ENCODE measurements at regions not wholly inside any gene's neighbourhood (a gene's known extent, or its start where the extent isn't known, plus 50 kb on each side); places are given as distances from the start of the nearest gene placed in this dataset.
A peak's percentile ranks its signal among the peaks of the same experiment; 100 is the strongest.

GRCh38 chr20:4371623-4372251 is 122.7 kb upstream of the ADRA1D start:
- H3K4me3 ChIP-seq (ENCODE audit: low read depth, low read length), result no peak overlapping the region
- TF ChIP-seq CTCF (IDR thresholded peaks at IDR 0.05; ENCODE audit: insufficient read depth, low read length), result no peak
- DNase-seq (ENCODE audit: low read depth), result no peak

GRCh38 chr20:4370851-4371250 is 121.8 kb upstream of the ADRA1D start:
- H3K4me3 ChIP-seq (ENCODE audit: low read depth, low read length), result no peak overlapping the region
- DNase-seq (ENCODE audit: low read depth), result no peak
- no peak for TF ChIP-seq CTCF (IDR thresholded peaks at IDR 0.05; ENCODE audit: insufficient read depth, low read length)

- no peak for TF ChIP-seq CTCF (IDR thresholded peaks at IDR 0.05; ENCODE audit: insufficient read depth, low read length)
These were observed 120.7 kb upstream of the ADRA1D start for GRCh38 chr20:4369798-4370124.

GRCh38 chr20:4369119-4369797 is 120.2 kb upstream of the ADRA1D start:
- H3K4me3 ChIP-seq (ENCODE audit: low read depth, low read length), result no peak overlapping the region
- no peak for DNase-seq (ENCODE audit: low read depth)
- no peak for TF ChIP-seq CTCF (IDR thresholded peaks at IDR 0.05; ENCODE audit: insufficient read depth, low read length)

More at GRCh38 chr20:4369798-4370124, 120.7 kb upstream of the ADRA1D start:
- no peak for DNase-seq (ENCODE audit: low read depth)
- H3K4me3 ChIP-seq (ENCODE audit: low read depth, low read length), result no peak overlapping the region

- no peak for TF ChIP-seq CTCF (IDR thresholded peaks at IDR 0.05; ENCODE audit: insufficient read depth, low read length)
- DNase-seq (ENCODE audit: low read depth), result peak; percentile 12
- H3K4me3 ChIP-seq (ENCODE audit: low read depth, low read length), result no peak overlapping the region
These were observed 117.0 kb upstream of the ADRA1D start for GRCh38 chr20:4366076-4366475.

- DNase-seq (ENCODE audit: low read depth), result no peak
- TF ChIP-seq CTCF (IDR thresholded peaks at IDR 0.05; ENCODE audit: insufficient read depth, low read length), result no peak
These were observed 109.5 kb upstream of the ADRA1D start for GRCh38 chr20:4358552-4358951.

More at GRCh38 chr20:4358552-4358951, 109.5 kb upstream of the ADRA1D start:
- H3K4me3 ChIP-seq (ENCODE audit: low read depth, low read length), result no peak overlapping the region

Measured in fibroblast of the aortic adventitia (primary cell).